Fibroblast of skin of scalp (primary cell): ENCODE measurements at regions not wholly inside any gene's neighbourhood (a gene's known extent, or its start where the extent isn't known, plus 50 kb on each side); places are given as distances from the start of the nearest gene placed in this dataset.

Experiments used
- DNase-seq: peaks from one replicate; pipeline ENCODE4 v3.0.0-alpha.2; 2013

GRCh38 chr2:221077799-221078198 is 494.3 kb downstream of the EPHA4 start:
- no peak for DNase-seq

- no peak for DNase-seq
These were observed 486.7 kb downstream of the EPHA4 start for GRCh38 chr2:221085341-221085900.

- no peak for DNase-seq
These were observed 486.2 kb downstream of the EPHA4 start for GRCh38 chr2:221085936-221086335.

GRCh38 chr2:221087779-221088178 is 484.3 kb downstream of the EPHA4 start:
- no peak for DNase-seq

GRCh38 chr2:221088506-221088905 is 483.6 kb downstream of the EPHA4 start:
- DNase-seq, result no peak

GRCh38 chr2:221095356-221095755 is 476.7 kb downstream of the EPHA4 start:
- DNase-seq, result no peak

- DNase-seq, result peak; percentile 16
These were observed 475.2 kb downstream of the EPHA4 start for GRCh38 chr2:221096706-221097567.

GRCh38 chr2:221097568-221097915 is 474.6 kb downstream of the EPHA4 start:
- DNase-seq, result peak; percentile 58

- DNase-seq, result no peak
These were observed 474.2 kb downstream of the EPHA4 start for GRCh38 chr2:221097949-221098348.

GRCh38 chr2:221100467-221101089 is 471.5 kb downstream of the EPHA4 start:
- no peak for DNase-seq

GRCh38 chr2:221102896-221103688 is 469.0 kb downstream of the EPHA4 start:
- DNase-seq, result no peak

- no peak for DNase-seq
These were observed 468.2 kb downstream of the EPHA4 start for GRCh38 chr2:221103930-221104329.

GRCh38 chr2:221104361-221104811 is 467.7 kb downstream of the EPHA4 start:
- peak; percentile 33 for DNase-seq

GRCh38 chr2:221106241-221106640 is 465.9 kb downstream of the EPHA4 start:
- no peak for DNase-seq

- DNase-seq, result no peak
These were observed 464.7 kb downstream of the EPHA4 start for GRCh38 chr2:221107424-221107823.

GRCh38 chr2:221109552-221109951 is 462.6 kb downstream of the EPHA4 start:
- no peak for DNase-seq

- no peak for DNase-seq
These were observed 460.4 kb downstream of the EPHA4 start for GRCh38 chr2:221111739-221112138.

- no peak for DNase-seq
These were observed 459.4 kb downstream of the EPHA4 start for GRCh38 chr2:221112744-221113143.

GRCh38 chr2:221115944-221116343 is 456.2 kb downstream of the EPHA4 start:
- DNase-seq, result no peak

- DNase-seq, result no peak
These were observed 451.5 kb downstream of the EPHA4 start for GRCh38 chr2:221120643-221121042.

- no peak for DNase-seq
These were observed 448.7 kb downstream of the EPHA4 start for GRCh38 chr2:221123396-221123795.

GRCh38 chr2:221124532-221125240 is 447.4 kb downstream of the EPHA4 start:
- peak; percentile 13 for DNase-seq
